Urinary bladder (tissue), 3 donors: ENCODE measurements at regions not wholly inside any gene's neighbourhood (a gene's known extent, or its start where the extent isn't known, plus 50 kb on each side); places are given as distances from the start of the nearest gene placed in this dataset.
A peak's percentile ranks its signal among the peaks of the same experiment; 100 is the strongest.

Experiments used
- DNase-seq: peaks from one replicate; pipeline ENCODE4 v3.0.0-alpha.2; 2015; ENCODE audit errors: extremely low spot score
- H3K27ac ChIP-seq: one replicate; pipeline ENCODE4 v1.5.1; 2013; ENCODE audit warnings: low read depth, mild to moderate bottlenecking, moderate library complexity
- H3K36me3 ChIP-seq: one replicate; pipeline ENCODE4 v1.6.1; 2013; ENCODE audit warnings: mild to moderate bottlenecking, moderate library complexity; ENCODE audit not compliant: insufficient read depth
- H3K4me1 ChIP-seq: one replicate; pipeline ENCODE4 v1.6.1; 2013; ENCODE audit warnings: mild to moderate bottlenecking, moderate library complexity; ENCODE audit not compliant: insufficient read depth
- H3K4me3 ChIP-seq: one replicate; pipeline ENCODE4 v1.5.1; 2013; ENCODE audit warnings: low read depth, low read length
- WGBS: extraction: QIAGEN DNeasy Blood & Tissue Kit; methylation state at CpG from one replicate; pipeline ENCODE4 v1.1.7; 2013; 5-methylcytosine and 5-hydroxymethylcytosine counted together
- donor health status: healthy with polysubstance abuse.
- donor health status: healthy.

DNA sequence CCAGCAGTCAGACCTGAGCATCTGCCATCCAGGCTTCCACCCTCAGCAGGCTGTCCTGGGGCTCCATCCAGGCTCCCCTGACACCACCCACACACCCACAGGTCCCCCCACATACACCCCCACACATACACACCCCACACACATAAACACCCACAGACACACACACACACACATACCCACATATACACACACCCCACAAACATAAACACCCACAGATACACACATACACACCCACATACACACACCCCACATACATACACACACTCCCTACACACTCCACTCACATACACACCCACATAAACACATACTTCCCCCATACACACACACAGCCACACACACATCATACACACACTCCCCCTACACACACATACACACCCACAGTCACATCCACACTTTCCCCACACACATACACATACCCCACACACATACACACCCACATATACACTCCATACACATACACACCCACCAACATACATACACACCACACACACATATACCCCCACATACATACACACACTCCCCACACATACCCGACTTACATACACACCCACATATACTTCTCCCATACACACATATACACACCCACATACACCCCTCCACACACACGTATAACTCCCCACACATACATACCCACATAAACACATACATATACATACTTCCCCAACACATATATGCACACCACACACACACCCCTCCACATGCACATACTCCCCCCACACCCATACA, 183.3 kb upstream of the ETAA1 start:
- Histone ChIP-seq H3K4me1 (no peaks in the 10 kb centered on the region), H3K27ac (no peak overlapping the region), H3K4me3 (no peak overlapping the region), H3K36me3 (no peaks in the 10 kb centered on the region)
- WGBS, result 94% methylated on average over 2 of the region's 2 CpGs
- no peak for DNase-seq

DNA sequence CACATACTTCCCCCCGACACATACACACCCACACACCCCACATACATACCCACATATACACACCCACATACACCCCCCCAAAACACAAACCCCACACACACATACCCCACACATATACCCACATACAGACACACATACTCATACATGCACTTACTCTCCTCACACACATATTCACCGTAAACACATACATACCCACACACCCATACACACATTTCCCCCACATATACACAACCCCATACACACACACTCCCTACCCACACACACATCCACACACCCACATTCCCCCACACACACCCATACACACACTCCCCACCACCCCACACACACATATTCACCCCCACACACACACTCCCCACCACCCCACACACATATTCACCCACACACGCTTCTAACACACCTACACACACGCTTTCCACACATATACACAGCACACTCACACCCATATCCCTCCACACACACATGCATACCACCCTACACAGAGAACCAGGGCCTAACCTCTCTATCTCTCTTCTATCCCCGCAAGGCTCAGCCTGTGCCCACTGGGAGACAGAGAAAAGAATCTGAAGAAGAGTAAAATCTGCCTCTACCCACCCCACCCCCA, 182.4 kb upstream of the ETAA1 start:
- H3K4me3 ChIP-seq, result no peak overlapping the region
- H3K36me3 ChIP-seq, result no peaks in the 10 kb centered on the region
- no peaks in the 10 kb centered on the region for H3K4me1 ChIP-seq
- no peak overlapping the region for H3K27ac ChIP-seq
- DNase-seq, result no peak
- 97% methylated on average over 5 of the region's 5 CpGs for WGBS

DNA sequence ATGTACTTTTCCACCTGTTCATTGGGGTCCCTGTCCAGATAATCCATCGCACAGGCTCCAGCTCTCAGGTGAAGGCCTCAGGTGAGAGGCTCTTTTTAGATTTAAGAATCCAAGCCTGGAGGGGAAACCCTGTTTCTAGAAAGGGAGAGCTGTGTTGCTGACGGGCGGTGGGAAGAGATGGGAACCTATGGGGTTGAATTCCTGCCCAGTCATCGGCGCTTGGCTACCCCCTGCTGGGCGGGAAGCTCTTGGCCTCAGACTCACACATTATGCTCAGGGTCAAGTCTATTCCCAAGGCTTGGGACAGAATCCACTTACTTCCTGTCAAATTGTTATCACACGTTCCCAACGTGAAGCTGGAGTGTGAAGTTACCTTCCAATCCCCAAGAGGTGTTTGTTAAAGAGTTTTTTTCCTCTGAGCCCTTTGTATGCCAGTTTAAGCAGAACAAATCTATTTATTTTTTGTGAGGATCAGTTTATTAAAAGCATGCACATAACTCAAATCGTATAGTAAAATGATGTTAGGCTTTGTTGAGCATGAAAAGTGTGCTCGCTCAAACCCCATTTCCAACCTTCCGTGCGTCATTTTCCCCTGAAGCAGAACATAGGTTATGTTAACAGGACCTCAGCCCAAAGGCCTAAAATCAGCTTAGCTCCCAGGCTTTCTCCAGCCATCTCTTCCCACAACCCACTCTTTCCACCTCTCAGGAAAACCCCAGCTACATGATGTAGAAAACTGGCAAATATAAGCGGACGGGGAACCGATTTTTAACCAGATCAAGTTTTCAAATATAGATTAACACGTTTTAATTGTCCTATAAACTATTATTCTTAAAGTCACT, 181.7 kb upstream of the ETAA1 start:
- Histone ChIP-seq H3K4me3 (no peak overlapping the region), H3K36me3 (no peaks in the 10 kb centered on the region), H3K4me1 (no peaks in the 10 kb centered on the region), H3K27ac (no peak overlapping the region)
- DNase-seq, result peak; percentile 25
- 43% methylated on average over 16 of the region's 16 CpGs for WGBS

DNA sequence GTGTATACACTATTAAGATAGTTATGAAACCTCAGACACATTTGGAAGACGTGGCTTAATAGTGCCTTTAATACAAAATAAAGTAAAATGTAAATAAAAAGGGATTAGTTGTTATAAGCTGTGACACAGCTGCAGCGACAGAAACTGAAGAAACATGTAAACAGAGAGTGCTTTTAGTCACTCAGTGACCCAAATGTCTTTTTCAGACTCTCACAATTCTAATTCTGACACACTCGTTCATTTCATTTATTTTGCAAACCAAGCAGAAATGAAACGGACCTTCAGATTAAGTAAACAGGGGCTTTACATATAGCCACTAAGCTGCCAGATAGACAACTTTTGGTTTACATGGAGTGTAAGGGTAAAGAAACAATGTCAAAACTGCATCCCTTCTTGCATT, 181.0 kb upstream of the ETAA1 start:
- 28% methylated on average over 4 of the region's 4 CpGs for WGBS
- DNase-seq, result no peak
- H3K36me3 ChIP-seq, result no peaks in the 10 kb centered on the region
- no peak overlapping the region for H3K27ac ChIP-seq
- H3K4me3 ChIP-seq, result no peak overlapping the region
- no peaks in the 10 kb centered on the region for H3K4me1 ChIP-seq

DNA sequence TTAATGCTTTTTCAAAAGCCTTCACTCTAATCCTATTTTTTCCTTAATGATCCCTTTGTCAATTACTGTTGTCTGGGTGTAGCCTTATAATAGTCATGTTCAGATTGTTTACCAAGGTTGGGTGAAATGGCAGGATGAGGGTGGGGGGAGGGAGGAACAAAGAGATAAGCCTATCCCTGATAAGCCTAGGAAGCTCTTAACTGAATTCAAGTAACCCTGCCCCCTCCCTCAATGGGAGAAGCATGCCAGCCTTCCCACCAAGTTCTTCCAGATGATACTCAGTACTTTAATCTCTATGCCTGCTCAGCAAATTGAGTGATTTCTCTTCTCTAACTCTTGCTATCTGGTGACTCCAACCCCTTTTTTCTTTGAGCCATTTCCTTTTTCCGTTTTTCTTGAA, 180.3 kb upstream of the ETAA1 start:
- H3K4me3 ChIP-seq, result no peak overlapping the region
- H3K4me1 ChIP-seq, result no peaks in the 10 kb centered on the region
- no peaks in the 10 kb centered on the region for H3K36me3 ChIP-seq
- 85% methylated on average over 1 of the region's 1 CpG for WGBS
- no peak for DNase-seq
- no peak overlapping the region for H3K27ac ChIP-seq

DNA sequence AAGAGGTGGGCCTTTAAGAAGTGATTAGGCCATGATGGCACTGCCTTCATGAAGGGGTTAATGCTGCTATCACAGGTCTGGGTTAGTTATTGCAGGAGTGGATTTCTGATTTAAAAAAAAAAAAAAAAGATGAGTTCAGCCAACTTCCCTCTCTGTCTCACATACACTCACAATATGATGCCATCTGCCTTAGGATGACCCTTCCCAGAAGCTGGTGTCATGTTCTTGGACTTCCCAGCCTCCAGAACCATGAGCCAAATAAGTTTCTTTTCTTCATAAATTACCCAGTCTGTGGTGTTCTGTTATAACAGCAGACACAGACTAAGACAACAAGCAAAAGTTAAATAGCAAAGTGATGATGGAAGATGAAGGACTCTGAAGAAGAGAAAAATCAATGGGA, 179.7 kb upstream of the ETAA1 start:
- no peak overlapping the region for H3K27ac ChIP-seq
- no peak for DNase-seq
- H3K36me3 ChIP-seq, result no peaks in the 10 kb centered on the region
- H3K4me1 ChIP-seq, result no peaks in the 10 kb centered on the region
- no peak overlapping the region for H3K4me3 ChIP-seq

DNA sequence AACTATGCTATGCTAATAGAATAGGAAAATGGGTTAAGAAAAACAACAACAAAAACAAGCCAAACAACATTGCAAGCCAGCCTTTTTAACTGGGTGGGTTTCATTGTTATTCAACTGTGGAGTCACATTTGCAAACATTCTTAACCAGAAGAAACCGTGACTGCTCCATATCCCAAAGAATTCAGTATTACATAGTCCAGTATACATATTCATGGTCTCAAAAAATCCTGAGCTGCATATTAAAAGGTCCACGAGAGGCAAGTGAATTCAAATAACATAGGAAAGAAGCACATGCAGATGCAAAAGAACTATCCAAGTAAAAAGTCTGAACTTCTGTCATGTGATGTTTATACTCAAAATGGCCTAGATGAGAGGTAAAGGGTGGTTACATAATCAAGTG, 179.1 kb upstream of the ETAA1 start:
- H3K36me3 ChIP-seq, result no peaks in the 10 kb centered on the region
- no peak overlapping the region for H3K4me3 ChIP-seq
- no peaks in the 10 kb centered on the region for H3K4me1 ChIP-seq
- no peak overlapping the region for H3K27ac ChIP-seq
- no peak for DNase-seq
- WGBS, result 97% methylated on average over 2 of the region's 2 CpGs

DNA sequence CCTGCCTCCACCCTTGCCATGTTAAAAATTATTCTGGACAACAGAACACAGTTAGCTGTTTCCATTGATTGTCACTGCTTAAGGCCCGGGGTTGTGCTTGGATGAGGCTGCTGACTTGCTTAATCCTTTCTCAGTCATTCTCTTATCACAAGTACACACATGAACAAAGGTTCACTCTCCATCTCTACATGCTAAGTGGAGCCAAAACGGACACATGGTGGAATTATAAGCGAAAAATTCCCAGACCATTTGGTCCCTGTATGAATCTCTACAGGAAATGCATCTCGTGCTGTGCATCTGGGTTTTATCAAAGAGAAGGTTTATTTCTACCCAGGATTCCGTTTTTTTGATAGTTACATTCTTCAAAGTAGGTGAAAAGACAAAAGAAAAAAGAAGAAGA, 177.5 kb upstream of the ETAA1 start:
- 58% methylated on average over 5 of the region's 5 CpGs for WGBS
- no peak for DNase-seq
- Histone ChIP-seq H3K36me3 (no peaks in the 10 kb centered on the region), H3K27ac (no peak overlapping the region), H3K4me3 (no peak overlapping the region), H3K4me1 (no peaks in the 10 kb centered on the region)

DNA sequence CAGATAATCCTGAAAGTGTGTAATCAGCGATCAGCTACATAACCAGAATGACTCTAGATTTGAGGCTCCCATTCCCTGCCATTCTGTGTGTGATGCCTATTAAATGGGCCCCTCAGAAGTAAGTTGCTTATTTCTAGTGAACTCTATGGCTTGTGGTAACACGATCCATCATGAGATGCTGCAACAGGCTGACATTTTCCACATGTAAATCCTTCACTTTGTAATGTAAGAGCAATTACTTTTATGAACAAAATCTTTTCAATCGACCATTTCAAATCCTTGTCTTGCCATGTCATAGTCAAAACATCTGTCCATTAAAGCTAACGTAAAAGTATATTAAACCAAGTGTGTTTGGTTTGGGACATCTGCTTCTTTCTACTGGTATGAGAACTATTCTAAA, 175.9 kb upstream of the ETAA1 start:
- no peak for DNase-seq
- H3K4me3 ChIP-seq, result no peak overlapping the region
- no peaks in the 10 kb centered on the region for H3K4me1 ChIP-seq
- no peak overlapping the region for H3K27ac ChIP-seq
- no peaks in the 10 kb centered on the region for H3K36me3 ChIP-seq
- WGBS, result 77% methylated on average over 4 of the region's 4 CpGs

DNA sequence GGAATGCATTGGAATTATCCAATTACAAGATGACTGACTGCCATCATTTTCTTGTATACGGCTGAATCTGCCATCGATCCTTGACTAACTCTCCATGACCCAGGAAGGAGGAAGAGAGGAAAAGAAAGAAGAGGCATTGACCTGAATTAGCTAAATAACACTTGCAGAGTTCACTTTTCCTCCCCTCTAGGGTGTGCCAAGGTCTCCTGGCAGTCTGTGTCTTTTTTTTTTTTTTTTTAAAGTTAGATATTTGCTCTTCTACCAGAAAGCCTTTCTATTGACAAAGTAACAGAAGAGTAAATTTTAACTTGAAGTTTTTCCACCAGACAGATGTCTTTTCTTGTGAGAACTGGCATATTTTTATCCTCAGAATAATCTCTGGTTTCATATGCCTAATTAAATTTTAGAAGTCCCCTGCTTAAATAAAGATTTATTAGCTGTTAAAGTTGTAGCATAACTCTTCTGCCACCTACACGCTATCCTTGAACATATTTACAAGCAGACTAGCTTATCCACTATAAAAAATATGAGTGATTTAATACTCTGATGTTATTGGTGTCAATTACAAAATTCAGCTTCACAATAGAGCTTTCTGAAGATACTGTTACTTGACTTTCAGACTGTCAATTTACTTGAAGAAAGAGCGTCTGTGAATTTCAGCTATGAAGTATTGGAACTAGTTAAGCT, 171.7 kb upstream of the ETAA1 start:
- Histone ChIP-seq H3K4me3 (no peak overlapping the region), H3K36me3 (no peaks in the 10 kb centered on the region)
- WGBS, result 85% methylated on average over 4 of the region's 4 CpGs

DNA sequence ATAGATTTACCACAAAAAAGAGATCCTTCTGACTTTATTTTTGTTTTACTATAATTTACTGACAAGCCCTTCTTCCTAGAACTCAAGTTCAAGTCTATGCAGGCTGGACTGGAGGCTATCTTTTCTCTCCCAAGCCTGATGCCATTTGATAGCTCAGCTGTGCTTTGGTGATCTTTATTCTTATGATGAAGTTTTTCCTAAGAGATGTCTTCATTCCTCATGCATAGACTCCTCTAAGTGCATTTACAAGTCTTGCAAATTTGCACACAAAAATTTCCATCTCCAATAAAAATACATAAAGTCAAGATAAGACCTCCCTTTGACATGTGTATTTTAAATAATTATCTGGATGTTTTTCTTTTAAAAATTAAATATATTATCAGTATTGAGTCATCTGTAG, 167.4 kb upstream of the ETAA1 start:
- no peaks in the 10 kb centered on the region for H3K4me1 ChIP-seq
- H3K27ac ChIP-seq, result no peak overlapping the region
- no peaks in the 10 kb centered on the region for H3K36me3 ChIP-seq
- no peak overlapping the region for H3K4me3 ChIP-seq
- DNase-seq, result no peak

More for the DNA sequence above, 171.7 kb upstream of the ETAA1 start:
- no peak overlapping the region for H3K27ac ChIP-seq
- no peak for DNase-seq
- H3K4me1 ChIP-seq, result no peaks in the 10 kb centered on the region

DNA sequence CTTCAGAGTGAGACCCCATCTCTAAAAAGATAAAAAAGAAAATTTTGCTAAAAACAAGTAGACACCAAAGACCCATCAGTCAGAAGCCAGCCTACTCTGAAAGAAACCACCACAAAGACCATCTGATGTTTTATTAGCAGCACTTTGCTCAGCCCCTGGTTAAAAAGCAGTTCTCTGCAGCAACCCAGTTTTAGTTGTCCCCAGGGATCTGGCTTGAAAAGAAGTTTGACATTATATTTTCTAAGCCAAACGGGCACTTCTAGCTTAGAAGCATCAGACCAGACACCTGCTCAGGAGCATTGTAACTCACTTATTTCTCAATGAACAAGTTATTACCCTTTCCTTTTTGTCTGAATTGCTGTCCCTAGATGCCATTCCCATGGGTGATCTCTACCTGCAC, 164.2 kb upstream of the ETAA1 start:
- Histone ChIP-seq H3K4me3 (no peak overlapping the region), H3K27ac (no peak overlapping the region), H3K36me3 (no peaks in the 10 kb centered on the region), H3K4me1 (no peaks in the 10 kb centered on the region)
- DNase-seq, result no peak
- WGBS, result 85% methylated on average over 1 of the region's 1 CpG

DNA sequence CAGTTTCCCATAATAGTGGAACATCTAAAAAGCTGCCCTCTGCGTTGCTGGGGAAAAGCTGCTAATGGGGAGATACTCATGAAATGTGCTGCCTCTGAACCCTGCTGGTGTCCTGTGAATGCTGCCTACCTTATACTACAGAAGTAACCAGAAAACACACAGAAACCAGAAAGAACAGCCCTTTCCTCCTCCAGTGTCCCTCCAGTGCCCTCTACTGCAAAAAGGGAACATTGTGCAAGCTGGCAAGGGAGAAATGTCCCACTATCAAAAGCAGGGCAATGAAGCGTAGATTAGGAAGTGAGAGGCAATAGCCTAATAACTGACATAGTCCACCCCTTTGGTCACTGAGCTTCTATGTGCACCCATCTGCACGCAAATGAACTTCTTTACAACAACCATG, 162.7 kb upstream of the ETAA1 start:
- no peak overlapping the region for H3K4me3 ChIP-seq
- WGBS, result 89% methylated on average over 3 of the region's 3 CpGs
- no peaks in the 10 kb centered on the region for H3K36me3 ChIP-seq
- H3K27ac ChIP-seq, result no peak overlapping the region
- no peak for DNase-seq
- H3K4me1 ChIP-seq, result no peaks in the 10 kb centered on the region

DNA sequence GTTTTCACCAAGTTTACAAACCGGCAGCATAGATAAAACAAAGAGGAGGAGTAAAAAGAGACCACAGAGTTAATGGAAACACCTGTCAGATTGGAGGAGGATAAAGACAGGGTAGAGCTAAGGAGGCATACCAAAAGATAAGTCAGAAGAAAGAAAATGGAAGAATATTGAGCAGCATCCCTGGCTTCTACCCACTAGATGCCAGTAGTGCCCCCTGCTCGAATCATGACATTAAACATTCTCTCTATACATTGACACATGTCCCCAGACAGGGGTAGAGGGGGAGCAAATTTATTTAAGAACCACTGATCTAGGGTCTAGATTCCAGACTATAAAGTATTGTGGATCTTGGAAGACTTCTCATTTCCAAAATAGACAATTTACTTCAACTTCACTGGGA, 159.8 kb upstream of the ETAA1 start:
- Histone ChIP-seq H3K4me1 (no peaks in the 10 kb centered on the region), H3K27ac (no peak overlapping the region), H3K4me3 (no peak overlapping the region), H3K36me3 (no peaks in the 10 kb centered on the region)
- no peak for DNase-seq
- WGBS, result 89% methylated on average over 2 of the region's 2 CpGs
